ENCODE measurements at regions not wholly inside any gene's neighbourhood (a gene's known extent, or its start where the extent isn't known, plus 50 kb on each side); places are given as distances from the start of the nearest gene placed in this dataset.

GRCh38 chr4:90051999-90052398, 75.2 kb upstream of the CCSER1 start:
- H3K9me3 Mint-ChIP-seq (ENCODE audit: unreplicated experiment) = no peaks in the 10 kb centered on the region
- H3K27me3 Mint-ChIP-seq (ENCODE audit: low read depth, unreplicated experiment) = no peaks in the 10 kb centered on the region
- no peak overlapping the region for H2AFZ ChIP-seq (ENCODE audit: low read depth, low read length)
- no peaks in the 10 kb centered on the region for H3K4me1 Mint-ChIP-seq (ENCODE audit: low read depth, unreplicated experiment)
- no peaks in the 10 kb centered on the region for H3K36me3 ChIP-seq (ENCODE audit: insufficient read depth, low read length)
- H3K4me1 ChIP-seq (ENCODE audit: insufficient read depth, low read length) = no peaks in the 10 kb centered on the region
- H3K4me3 Mint-ChIP-seq (ENCODE audit: unreplicated experiment) = no peak overlapping the region
- no peaks in the 10 kb centered on the region for H3K79me2 ChIP-seq (ENCODE audit: insufficient read depth, low read length)
- TF ChIP-seq EZH2 (IDR thresholded peaks at IDR 0.05; ENCODE audit: insufficient read depth, low read length) (no peak), CTCF (IDR thresholded peaks at IDR 0.05; ENCODE audit: insufficient read depth, low read depth, low read length) (no peak)
- FAIRE-seq = no peak
- no peaks in the 10 kb centered on the region for H3K36me3 Mint-ChIP-seq (ENCODE audit: low read depth, unreplicated experiment)
- H3K9ac ChIP-seq (ENCODE audit: low read length) = no peak overlapping the region
- H3K4me2 ChIP-seq (ENCODE audit: low read length) = no peak overlapping the region
- no peaks in the 10 kb centered on the region for H4K20me1 ChIP-seq (ENCODE audit: insufficient read depth, low read length)
- H3K4me3 ChIP-seq (ENCODE audit: insufficient read depth, low read depth, low read length) = no peak overlapping the region
- no peak overlapping the region for H3K27ac ChIP-seq (ENCODE audit: low read depth, low read length)
- no peaks in the 10 kb centered on the region for H3K9me3 ChIP-seq (ENCODE audit: insufficient read depth, low read depth, low read length)
- DNase-seq (ENCODE audit: low read depth) = no peak
- no peaks in the 10 kb centered on the region for H3K27me3 ChIP-seq (ENCODE audit: insufficient read depth, low read length)
- H3K27ac Mint-ChIP-seq (ENCODE audit: unreplicated experiment) = no peak overlapping the region

GRCh38 chr4:90057091-90057490, 70.1 kb upstream of the CCSER1 start:
- no peak overlapping the region for H2AFZ ChIP-seq (ENCODE audit: low read depth, low read length)
- no peaks in the 10 kb centered on the region for H3K9me3 Mint-ChIP-seq (ENCODE audit: unreplicated experiment)
- no peaks in the 10 kb centered on the region for H3K27me3 Mint-ChIP-seq (ENCODE audit: low read depth, unreplicated experiment)
- no peaks in the 10 kb centered on the region for H3K9me3 ChIP-seq (ENCODE audit: insufficient read depth, low read depth, low read length)
- no peaks in the 10 kb centered on the region for H3K36me3 ChIP-seq (ENCODE audit: insufficient read depth, low read length)
- no peak overlapping the region for H3K27ac Mint-ChIP-seq (ENCODE audit: unreplicated experiment)
- H3K9ac ChIP-seq (ENCODE audit: low read length) = no peak overlapping the region
- no peaks in the 10 kb centered on the region for H3K27me3 ChIP-seq (ENCODE audit: insufficient read depth, low read length)
- no peak overlapping the region for H3K4me3 Mint-ChIP-seq (ENCODE audit: unreplicated experiment)
- no peak overlapping the region for H3K27ac ChIP-seq (ENCODE audit: low read depth, low read length)
- no peaks in the 10 kb centered on the region for H3K4me1 Mint-ChIP-seq (ENCODE audit: low read depth, unreplicated experiment)
- no peaks in the 10 kb centered on the region for H3K4me1 ChIP-seq (ENCODE audit: insufficient read depth, low read length)
- H3K4me2 ChIP-seq (ENCODE audit: low read length) = no peak overlapping the region
- TF ChIP-seq EZH2 (IDR thresholded peaks at IDR 0.05; ENCODE audit: insufficient read depth, low read length) (no peak), CTCF (IDR thresholded peaks at IDR 0.05; ENCODE audit: insufficient read depth, low read depth, low read length) (no peak)
- H3K36me3 Mint-ChIP-seq (ENCODE audit: low read depth, unreplicated experiment) = no peaks in the 10 kb centered on the region
- no peak for FAIRE-seq
- H3K79me2 ChIP-seq (ENCODE audit: insufficient read depth, low read length) = no peaks in the 10 kb centered on the region
- H3K4me3 ChIP-seq (ENCODE audit: insufficient read depth, low read depth, low read length) = no peak overlapping the region
- H4K20me1 ChIP-seq (ENCODE audit: insufficient read depth, low read length) = no peaks in the 10 kb centered on the region
- no peak for DNase-seq (ENCODE audit: low read depth)

GRCh38 chr4:90060039-90060438, 67.2 kb upstream of the CCSER1 start:
- no peak overlapping the region for H3K4me2 ChIP-seq (ENCODE audit: low read length)
- H3K27ac ChIP-seq (ENCODE audit: low read depth, low read length) = no peak overlapping the region
- Mint-ChIP-seq H3K4me3 (ENCODE audit: unreplicated experiment) (no peak overlapping the region), H3K9me3 (ENCODE audit: unreplicated experiment) (no peaks in the 10 kb centered on the region), H3K27ac (ENCODE audit: unreplicated experiment) (no peak overlapping the region), H3K36me3 (ENCODE audit: low read depth, unreplicated experiment) (no peaks in the 10 kb centered on the region), H3K27me3 (ENCODE audit: low read depth, unreplicated experiment) (no peaks in the 10 kb centered on the region), H3K4me1 (ENCODE audit: low read depth, unreplicated experiment) (no peaks in the 10 kb centered on the region)
- H3K4me1 ChIP-seq (ENCODE audit: insufficient read depth, low read length) = no peaks in the 10 kb centered on the region
- DNase-seq (ENCODE audit: low read depth) (no peak), FAIRE-seq (no peak)
- TF ChIP-seq EZH2 (IDR thresholded peaks at IDR 0.05; ENCODE audit: insufficient read depth, low read length) (no peak), CTCF (IDR thresholded peaks at IDR 0.05; ENCODE audit: insufficient read depth, low read depth, low read length) (no peak)
- no peak overlapping the region for H3K4me3 ChIP-seq (ENCODE audit: insufficient read depth, low read depth, low read length)
- H3K9me3 ChIP-seq (ENCODE audit: insufficient read depth, low read depth, low read length) = no peaks in the 10 kb centered on the region
- H2AFZ ChIP-seq (ENCODE audit: low read depth, low read length) = no peak overlapping the region
- H4K20me1 ChIP-seq (ENCODE audit: insufficient read depth, low read length) = no peaks in the 10 kb centered on the region
- H3K36me3 ChIP-seq (ENCODE audit: insufficient read depth, low read length) = no peaks in the 10 kb centered on the region
- H3K79me2 ChIP-seq (ENCODE audit: insufficient read depth, low read length) = no peaks in the 10 kb centered on the region
- no peaks in the 10 kb centered on the region for H3K27me3 ChIP-seq (ENCODE audit: insufficient read depth, low read length)
- H3K9ac ChIP-seq (ENCODE audit: low read length) = no peak overlapping the region

Measured in astrocyte (in vitro differentiated cells and primary cell).